A549 (cell line): ENCODE measurements at regions not wholly inside any gene's neighbourhood (a gene's known extent, or its start where the extent isn't known, plus 50 kb on each side); places are given as distances from the start of the nearest gene placed in this dataset.

ENCODE experiments used
- ATOH8 ChIP-seq: fragments of 250-450 bp; sonication (Bioruptor Pico); IDR thresholded peaks from 2 replicates; pipeline ENCODE4 v1.5.0; 2020; ENCODE audit warnings: low read depth, mild to moderate bottlenecking, moderate library complexity
- CTCF ChIP-seq: fragments of >200 bp; sonication (Bioruptor Twin); formaldehyde crosslinking; IDR thresholded peaks from 3 replicates; pipeline ENCODE4 v1.5.1; 2016
- EHMT2 ChIP-seq: fragments of 200-600 bp; sonication (generic); IDR thresholded peaks from 2 replicates; pipeline ENCODE4 v1.6.1; 2016; ENCODE audit warnings: antibody characterized with exemption, low read depth, mild to moderate bottlenecking, moderate library complexity
- FOSL2 ChIP-seq, 2 experiments: fragments of 450-650 bp in 1 of 2; fragments of >200 bp in 1 of 2; sonication (Bioruptor Twin) in 1 of 2; formaldehyde crosslinking; IDR thresholded peaks; 2 replicates each; pipeline versions ENCODE4 v1.5.0 to v1.6.1; 2016 to 2020; ENCODE audit warnings: mild to moderate bottlenecking in 1 of 2, moderate library complexity in 1 of 2
- FOXS1 ChIP-seq: fragments of 250-450 bp; sonication (Bioruptor Pico); IDR thresholded peaks from 2 replicates; pipeline ENCODE4 v1.5.0; 2020; ENCODE audit warnings: mild to moderate bottlenecking, moderate library complexity
- HOXA7 ChIP-seq: fragments of 250-450 bp; sonication (Bioruptor Pico); IDR thresholded peaks from 2 replicates; pipeline ENCODE4 v1.5.0; 2020; ENCODE audit warnings: mild to moderate bottlenecking, moderate library complexity
- JUN ChIP-seq, 2 experiments: fragments of >200 bp; sonication (Bioruptor Twin); formaldehyde crosslinking; IDR thresholded peaks; 2 replicates in 1 of 2; 3 replicates in 1 of 2; pipeline ENCODE4 v1.6.1; 2016 to 2017
- POLR2A ChIP-seq: IDR thresholded peaks from 2 replicates; pipeline ENCODE4 v1.6.1; 2012; ENCODE audit warnings: mild to moderate bottlenecking, low read length
- RAD21 ChIP-seq, 2 experiments: fragments of >200 bp in 1 of 2; sonication (Bioruptor Twin) in 1 of 2; formaldehyde crosslinking in 1 of 2; IDR thresholded peaks in 1 of 2; conservative IDR thresholded peaks in 1 of 2; 2 replicates in 1 of 2; 3 replicates in 1 of 2; pipeline ENCODE4 v1.6.1; 2012 to 2018; ENCODE audit warnings: inconsistent platforms in 1 of 2
- REST ChIP-seq: fragments of 200-600 bp; sonication (generic); IDR thresholded peaks from 2 replicates; pipeline ENCODE4 v1.6.1; 2016; ENCODE audit warnings: antibody characterized with exemption, mild to moderate bottlenecking, moderate library complexity
- RFX5 ChIP-seq: fragments of 450-650 bp; IDR thresholded peaks from 2 replicates; pipeline ENCODE4 v1.7.1; 2014; ENCODE audit warnings: antibody characterized with exemption, mild to moderate bottlenecking, moderate library complexity
- RNF2 ChIP-seq: fragments of 200-600 bp; sonication (generic); IDR thresholded peaks from 2 replicates; pipeline ENCODE4 v1.6.1; 2016; ENCODE audit warnings: low read depth, mild to moderate bottlenecking, antibody characterized with exemption, moderate library complexity, borderline replicate concordance
- ZC3H11A ChIP-seq: fragments of 450-650 bp; IDR thresholded peaks from 2 replicates; pipeline ENCODE4 v1.6.1; 2014; ENCODE audit warnings: antibody characterized with exemption, mild to moderate bottlenecking

GRCh38 chr2:128714285-128714684, 395.6 kb upstream of the HS6ST1 start:
- TF ChIP-seq JUN (IDR thresholded peaks at IDR 0.05) (no peak), EHMT2 (no peak), FOSL2 (IDR thresholded peaks at IDR 0.05) (no peak), FOSL2 (CRISPR knock-in tag; IDR thresholded peaks at IDR 0.05) (no peak), CTCF (no peak), ZC3H11A (no peak), REST (no peak), RFX5 (no peak), RAD21 (conservative IDR thresholded peaks at IDR 0.05 in 1 of 2, IDR thresholded peaks at IDR 0.05 in 1 of 2) (no peak), POLR2A (no peak), HOXA7 (CRISPR knock-in tag) (no peak), ATOH8 (CRISPR knock-in tag) (no peak), RNF2 (no peak), FOXS1 (CRISPR knock-in tag) (no peak)
